GM19463 (cell line): ENCODE measurements at regions not wholly inside any gene's neighbourhood (a gene's known extent, or its start where the extent isn't known, plus 50 kb on each side); places are given as distances from the start of the nearest gene placed in this dataset.

Source experiments
- ATAC-seq: cut with Tn5 transposase; IDR thresholded peaks from one replicate; pipeline ENCODE4 v1.9.1; 2021; ENCODE audit warnings: mild to moderate bottlenecking, moderate library complexity; ENCODE audit not compliant: unreplicated experiment

GRCh38 chr3:72593881-72594397 lies 254.3 kb downstream of the SHQ1 start:
- no peak for ATAC-seq

- no peak for ATAC-seq
Observed at GRCh38 chr3:72591522-72592421, 256.5 kb downstream of the SHQ1 start.

- ATAC-seq: no peak
Observed at GRCh38 chr3:72590732-72591221, 257.5 kb downstream of the SHQ1 start.

GRCh38 chr3:72587282-72587681 lies 261.0 kb downstream of the SHQ1 start:
- no peak for ATAC-seq

GRCh38 chr3:72586694-72587093 lies 261.6 kb downstream of the SHQ1 start:
- ATAC-seq: no peak

- no peak for ATAC-seq
Observed at GRCh38 chr3:72585966-72586365, 262.3 kb downstream of the SHQ1 start.

GRCh38 chr3:72584262-72584661 lies 264.0 kb downstream of the SHQ1 start:
- ATAC-seq: no peak

- no peak for ATAC-seq
Observed at GRCh38 chr3:72582963-72583362, 265.3 kb downstream of the SHQ1 start.

GRCh38 chr3:72582211-72582878 lies 265.9 kb downstream of the SHQ1 start:
- peak; percentile 98 for ATAC-seq

- ATAC-seq: no peak
Observed at GRCh38 chr3:72580900-72581299, 267.3 kb downstream of the SHQ1 start.

- no peak for ATAC-seq
Observed at GRCh38 chr3:72580246-72580756, 267.9 kb downstream of the SHQ1 start.

- no peak for ATAC-seq
Observed at GRCh38 chr3:72579581-72580245, 268.5 kb downstream of the SHQ1 start.

GRCh38 chr3:72579191-72579580 lies 269.1 kb downstream of the SHQ1 start:
- no peak for ATAC-seq

GRCh38 chr3:72577190-72577589 lies 271.1 kb downstream of the SHQ1 start:
- ATAC-seq: no peak

- no peak for ATAC-seq
Observed at GRCh38 chr3:72576563-72576962, 271.7 kb downstream of the SHQ1 start.

GRCh38 chr3:72574144-72574543 lies 274.1 kb downstream of the SHQ1 start:
- ATAC-seq: no peak

- no peak for ATAC-seq
Observed at GRCh38 chr3:72573051-72573450, 275.2 kb downstream of the SHQ1 start.

- no peak for ATAC-seq
Observed at GRCh38 chr3:72572489-72573007, 275.7 kb downstream of the SHQ1 start.

GRCh38 chr3:72571638-72572114 lies 276.6 kb downstream of the SHQ1 start:
- ATAC-seq: no peak

- ATAC-seq: no peak
Observed at GRCh38 chr3:72571052-72571451, 277.2 kb downstream of the SHQ1 start.
